K562 (cell line): ENCODE measurements at regions not wholly inside any gene's neighbourhood (a gene's known extent, or its start where the extent isn't known, plus 50 kb on each side); places are given as distances from the start of the nearest gene placed in this dataset.

Experiments used
- ATAC-seq: fragments of 200-7000 bp; cut with Tn5 transposase; 3 replicates; pipeline ENCODE4 v1.9.1; 2020; ENCODE audit warnings: moderate library complexity
- BruUV-seq: library from RNA; stranded (reverse); fragments of 400-500 nt; replicated peaks from 2 replicates; lab custom pipeline; 2021; lab: Mats Ljungman, UMichigan
- CTCF ChIA-PET: fragments of 300-600 bp; formaldehyde crosslinking; extraction: SDS; loops from one replicate; lab custom pipeline; 2021; ENCODE audit warnings: low intra/inter-chr PET ratio; lab: Yijun Ruan, JAX
- POLR2A ChIA-PET: fragments of 300-600, 350-650 bp; sonication (Branson Sonifier 250); formaldehyde crosslinking; extraction: SDS; loops from one replicate; lab custom pipeline; 2021; ENCODE audit warnings: antibody characterized with exemption, inconsistent platforms; lab: Yijun Ruan, JAX
- DNase-seq, 4 experiments: peaks; one replicate each; pipeline versions ENCODE4 v3.0.0 to v3.0.0-alpha.2; 2011 to 2018; ENCODE audit warnings: low spot score in 3 of 4, mixed read lengths in 3 of 4; ENCODE audit errors: extremely low read depth in 1 of 4
- FAIRE-seq: peaks from 2 replicates; lab custom pipeline; 2011; peaks lifted over from hg19 to GRCh38; lab: Jason Lieb, UNC
- H2AFZ ChIP-seq: 2 replicates; pipeline ENCODE4 v1.6.0; 2011; ENCODE audit warnings: low read depth, low read length, control low read depth, inconsistent platforms
- H3K27ac ChIP-seq: fragments of 200-600 bp; 3 replicates; pipeline ENCODE4 v1.8.0; 2011; ENCODE audit warnings: low read depth, mild to moderate bottlenecking, control low read depth, inconsistent platforms, low read length, moderate library complexity, mixed read lengths; ENCODE audit errors: extremely low read depth
- H3K27me3 ChIP-seq, 2 experiments: fragments of 300-600 bp in 1 of 2; 2 replicates in 1 of 2; 3 replicates in 1 of 2; pipeline versions ENCODE4 v1.6.0 to v1.8.0; 2011; ENCODE audit warnings: inconsistent platforms in 2 of 2, low read length in 2 of 2, mild to moderate bottlenecking in 1 of 2, mixed read lengths in 1 of 2, moderate library complexity in 1 of 2; ENCODE audit not compliant: control insufficient read depth in 2 of 2, insufficient read depth in 2 of 2
- H3K36me3 ChIP-seq: fragments of 300-600 bp; 3 replicates; pipeline ENCODE4 v1.8.0; 2011; ENCODE audit warnings: mild to moderate bottlenecking, low read length, inconsistent platforms; ENCODE audit not compliant: control insufficient read depth, insufficient read depth
- H3K4me1 ChIP-seq, 2 experiments: fragments of 200-600 bp in 1 of 2; replicated peaks in 1 of 2; 2 replicates in 1 of 2; 3 replicates in 1 of 2; pipeline versions ENCODE4 v1.5.1 to v1.8.0; 2011; ENCODE audit warnings: inconsistent platforms in 2 of 2, low read length in 2 of 2, mild to moderate bottlenecking in 1 of 2, mixed read lengths in 1 of 2, moderate library complexity in 1 of 2; ENCODE audit not compliant: control insufficient read depth in 2 of 2, insufficient read depth in 2 of 2
- H3K4me2 ChIP-seq: 2 replicates; pipeline ENCODE4 v1.6.1; 2011; ENCODE audit warnings: low read length, control low read depth, inconsistent platforms, mixed read lengths; ENCODE audit not compliant: insufficient read depth
- H3K4me3 ChIP-seq: fragments of 200-600 bp; sonication (generic), shearing (Covaris generic); 2 replicates; pipeline ENCODE4 v1.5.1; 2016; ENCODE audit warnings: control low read depth, inconsistent platforms
- H3K79me2 ChIP-seq: fragments of 200-600 bp; 3 replicates; pipeline ENCODE4 v1.8.0; 2011; ENCODE audit warnings: low read length, inconsistent platforms; ENCODE audit not compliant: control insufficient read depth, insufficient read depth
- H3K9ac ChIP-seq, 2 experiments: 2 replicates each; pipeline versions ENCODE4 v1.6.0 to v1.6.1; 2011; ENCODE audit warnings: low read depth in 2 of 2, low read length in 2 of 2, control low read depth in 1 of 2, inconsistent platforms in 1 of 2, mild to moderate bottlenecking in 1 of 2, mixed read lengths in 1 of 2; ENCODE audit not compliant: insufficient read depth in 1 of 2
- H3K9me1 ChIP-seq: one replicate; pipeline ENCODE4 v1.6.0; 2011; ENCODE audit warnings: inconsistent platforms, mild to moderate bottlenecking, low read length, moderate library complexity; ENCODE audit not compliant: control insufficient read depth, insufficient read depth
- H3K9me3 ChIP-seq: replicated peaks from 2 replicates; pipeline ENCODE4 v1.5.1; 2011; ENCODE audit warnings: low read depth, low read length, inconsistent platforms; ENCODE audit not compliant: control insufficient read depth, insufficient read depth
- H4K20me1 ChIP-seq: replicated peaks from 2 replicates; pipeline ENCODE4 v1.6.1; 2011; ENCODE audit warnings: low read length, inconsistent platforms, mixed read lengths; ENCODE audit not compliant: control insufficient read depth, insufficient read depth
- ARID4B ChIP-seq: sonication (generic); formaldehyde crosslinking; IDR thresholded peaks from 2 replicates; pipeline ENCODE4 v1.8.0; 2022; ENCODE audit warnings: mild to moderate bottlenecking, missing genetic modification reagents
- FUS ChIP-seq: fragments of 200-400 bp; formaldehyde crosslinking; optimal IDR thresholded peaks from 2 replicates; pipeline ENCODE3; 2017; ENCODE audit warnings: low read depth, low read length
- IFI16 ChIP-seq: fragments of 250-450 bp; sonication (Bioruptor Pico); IDR thresholded peaks from 2 replicates; pipeline ENCODE4 v2.1.2; 2022; ENCODE audit warnings: mild to moderate bottlenecking, inconsistent platforms
- MLLT1 ChIP-seq, 2 experiments: fragments of 450-650 bp; IDR thresholded peaks; 2 replicates each; pipeline ENCODE4 v1.6.1; 2016
- NCOR1 ChIP-seq: fragments of 450-650 bp; IDR thresholded peaks from 2 replicates; pipeline ENCODE4 v1.6.1; 2016; ENCODE audit warnings: mild to moderate bottlenecking, moderate library complexity
- RCOR1 ChIP-seq, 2 experiments: IDR thresholded peaks; 2 replicates each; pipeline ENCODE4 v1.6.1; 2012; ENCODE audit warnings: low read depth in 2 of 2, low read length in 2 of 2, borderline replicate concordance in 1 of 2, improper control_type of control experiment in 1 of 2
- SMARCA5 ChIP-seq: fragments of 450-650 bp; IDR thresholded peaks from 2 replicates; pipeline ENCODE4 v1.6.1; 2016
- STAT5A ChIP-seq: IDR thresholded peaks from 2 replicates; pipeline ENCODE4 v1.6.1; 2012; ENCODE audit warnings: low read length, inconsistent platforms, borderline replicate concordance
- THRA ChIP-seq: fragments of 450-650 bp; IDR thresholded peaks from 2 replicates; pipeline ENCODE4 v1.6.1; 2017; ENCODE audit warnings: mild to moderate bottlenecking, moderate library complexity
- TSC22D4 ChIP-seq: fragments of 450-650 bp; IDR thresholded peaks from 2 replicates; pipeline ENCODE4 v1.6.1; 2016; ENCODE audit warnings: missing genetic modification characterization, missing biosample characterization, control low read depth
- ZNF239 ChIP-seq: fragments of 250-450 bp; sonication (Bioruptor Pico); IDR thresholded peaks from 2 replicates; pipeline ENCODE4 v1.4.0; 2020; ENCODE audit warnings: mild to moderate bottlenecking
- ZNF274 ChIP-seq: IDR thresholded peaks from 2 replicates; pipeline ENCODE4 v1.6.1; 2011; ENCODE audit warnings: low read depth, mild to moderate bottlenecking, low read length, moderate library complexity, borderline replicate concordance
- ZNF311 ChIP-seq: fragments of 250-450 bp; sonication (Bioruptor Pico); IDR thresholded peaks from 2 replicates; pipeline ENCODE4 v1.4.0; 2020; ENCODE audit warnings: mild to moderate bottlenecking, moderate library complexity
- WGBS: fragments of 100-300 bp; shearing (Covaris generic); methylation state at CpG from one replicate; pipeline ENCODE4 v1.1.6; 2016; ENCODE audit warnings: low coverage, mixed read lengths; ENCODE audit not compliant: insufficient coverage; ENCODE audit errors: missing lambda C conversion rate; 5-methylcytosine and 5-hydroxymethylcytosine counted together
- in situ Hi-C: fragments of 300-500 bp; cut with MboI; formaldehyde crosslinking; loops from 4 replicates; pipeline ENCODE4 v1.15.0; 2018; ENCODE audit warnings: inconsistent platforms, mixed read lengths
- intact Hi-C: fragments of 100-400 bp; cut with micrococcal nuclease; formaldehyde crosslinking; loops from 2 replicates; pipeline ENCODE4 v1.14.2; 2022

DNA sequence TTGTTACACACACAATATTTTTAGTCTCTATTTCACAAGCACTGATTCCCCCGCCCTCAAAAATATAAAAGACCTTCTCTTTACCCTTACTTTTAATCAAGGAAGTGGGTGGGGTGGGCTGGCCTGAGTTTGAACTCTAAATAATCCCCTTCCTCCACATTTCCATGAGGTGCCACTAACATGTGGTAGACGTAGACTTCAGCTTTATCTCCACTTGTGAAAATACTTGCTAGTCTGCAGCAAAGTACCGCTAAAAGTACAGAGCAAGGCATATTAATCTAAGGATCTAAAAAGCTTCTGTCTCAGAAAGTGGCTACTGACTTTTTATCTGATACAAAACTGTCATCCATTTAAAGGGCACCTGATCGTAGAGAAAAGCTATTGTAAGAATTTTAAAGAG lies 739.6 kb upstream of the SLC10A2 start (continued):
- TF ChIP-seq MLLT1 (IDR thresholded peaks at IDR 0.05) (no peak), TSC22D4 (no peak)

DNA sequence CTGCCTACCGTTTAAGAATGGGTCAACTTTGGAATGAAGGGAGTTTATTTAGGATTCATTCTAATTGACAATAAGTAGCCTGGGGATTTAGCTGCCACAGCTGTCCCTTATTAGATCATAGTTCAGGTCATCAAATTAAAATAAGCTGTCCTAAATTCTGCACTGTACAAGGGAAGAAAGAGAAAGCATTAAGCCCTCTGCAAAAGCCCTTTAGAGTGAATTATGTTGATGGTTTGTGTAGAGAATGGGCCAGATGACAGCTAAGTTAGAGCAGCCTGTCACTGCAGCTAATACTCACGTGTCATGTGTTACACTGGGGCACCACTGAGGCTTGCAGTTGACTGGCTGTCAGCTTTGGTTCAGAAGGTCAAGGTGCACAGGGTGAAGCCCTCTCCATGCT lies 737.1 kb upstream of the SLC10A2 start:
- Histone ChIP-seq H4K20me1 (no peaks in the 10 kb centered on the region), H3K4me3 (no peak overlapping the region), H3K27me3 (no peaks in the 10 kb centered on the region), H3K9me3 (no peaks in the 10 kb centered on the region), H3K27ac (no peak overlapping the region), H3K4me1 (no peaks in the 10 kb centered on the region), H3K9ac (no peak overlapping the region), H3K36me3 (no peaks in the 10 kb centered on the region), H3K4me2 (no peak overlapping the region), H3K79me2 (no peaks in the 10 kb centered on the region), H3K9me1 (no peaks in the 10 kb centered on the region), H2AFZ (no peak overlapping the region)
- TF ChIP-seq ZNF274 (no peak), FUS (no peak), IFI16 (no peak), STAT5A (no peak), ZNF239 (CRISPR knock-in tag) (no peak), ARID4B (no peak), ZNF311 (CRISPR knock-in tag) (no peak), SMARCA5 (no peak), NCOR1 (no peak), THRA (no peak), RCOR1 (IDR thresholded peaks at IDR 0.05; ENCODE audit: borderline replicate concordance in 1 of 2, low read depth in 2 of 2, low read length in 2 of 2) (no peak)
- DNase-seq (no peak), FAIRE-seq (no peak), ATAC-seq (no peak)
- intact Hi-C loops (no loop called here), in situ Hi-C loops (no loop called here)
- POLR2A ChIA-PET: interaction anchor here (0.8 kb wide), 1 partner anchor 32 kb away, joined by 3 read pairs; no protein-coding TSS in a partner anchor
- BruUV-seq: no TSS peak
- WGBS: 0% methylated on average over 2 of the region's 2 CpGs
- CTCF ChIA-PET: no interaction called here
